HG03575 (cell line): ENCODE measurements at regions not wholly inside any gene's neighbourhood (a gene's known extent, or its start where the extent isn't known, plus 50 kb on each side); places are given as distances from the start of the nearest gene placed in this dataset.

Experiments used
- ATAC-seq: cut with Tn5 transposase; IDR thresholded peaks from one replicate; pipeline ENCODE4 v1.9.1; 2021; ENCODE audit not compliant: unreplicated experiment, insufficient number of reproducible peaks, low FRiP score; ENCODE audit errors: extremely low read depth

GRCh38 chr12:33669349-33669748 lies 229.7 kb upstream of the SYT10 start:
- ATAC-seq: no peak

DNA sequence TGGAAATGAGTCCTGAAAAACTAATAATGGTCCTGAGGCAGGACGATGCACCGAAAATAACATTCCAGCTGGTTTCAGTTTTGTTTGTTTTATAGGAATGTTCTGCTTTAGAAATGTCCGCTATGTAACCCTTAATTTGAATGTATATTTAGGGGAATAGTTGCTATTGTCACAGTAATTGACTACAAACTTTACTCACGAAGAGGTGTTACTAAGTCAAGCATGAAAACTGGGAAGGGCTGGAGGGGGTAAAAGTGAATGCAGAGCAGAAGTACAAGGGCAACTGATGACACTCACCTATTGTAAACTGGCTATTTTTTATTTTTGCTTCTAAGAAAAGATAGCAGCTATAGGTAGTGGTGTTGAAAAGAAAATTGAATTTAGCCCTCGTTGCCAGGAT lies 230.7 kb upstream of the SYT10 start:
- ATAC-seq: no peak

- no peak for ATAC-seq
These were observed 232.1 kb upstream of the SYT10 start for GRCh38 chr12:33671676-33672075.

GRCh38 chr12:33672836-33673577 lies 233.4 kb upstream of the SYT10 start:
- ATAC-seq: no peak

DNA sequence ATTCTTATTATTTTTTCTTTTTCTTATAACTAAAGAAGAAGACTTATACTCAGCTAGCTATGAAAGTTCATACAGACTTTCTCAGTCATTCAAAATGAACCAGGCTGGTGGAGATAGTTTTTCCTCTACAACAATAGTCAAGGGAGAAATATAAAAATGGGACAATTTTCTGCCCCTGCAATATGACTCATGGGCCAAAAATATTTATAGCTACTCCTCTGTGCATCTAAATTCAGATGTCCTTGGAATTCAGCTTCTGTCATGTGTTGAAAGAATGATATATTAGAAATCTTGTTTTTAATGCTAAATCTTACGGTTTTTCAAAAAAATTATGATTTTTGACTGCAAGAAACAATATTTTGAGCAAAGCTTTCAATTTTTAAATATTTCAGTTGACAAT lies 237.2 kb upstream of the SYT10 start:
- no peak for ATAC-seq

DNA sequence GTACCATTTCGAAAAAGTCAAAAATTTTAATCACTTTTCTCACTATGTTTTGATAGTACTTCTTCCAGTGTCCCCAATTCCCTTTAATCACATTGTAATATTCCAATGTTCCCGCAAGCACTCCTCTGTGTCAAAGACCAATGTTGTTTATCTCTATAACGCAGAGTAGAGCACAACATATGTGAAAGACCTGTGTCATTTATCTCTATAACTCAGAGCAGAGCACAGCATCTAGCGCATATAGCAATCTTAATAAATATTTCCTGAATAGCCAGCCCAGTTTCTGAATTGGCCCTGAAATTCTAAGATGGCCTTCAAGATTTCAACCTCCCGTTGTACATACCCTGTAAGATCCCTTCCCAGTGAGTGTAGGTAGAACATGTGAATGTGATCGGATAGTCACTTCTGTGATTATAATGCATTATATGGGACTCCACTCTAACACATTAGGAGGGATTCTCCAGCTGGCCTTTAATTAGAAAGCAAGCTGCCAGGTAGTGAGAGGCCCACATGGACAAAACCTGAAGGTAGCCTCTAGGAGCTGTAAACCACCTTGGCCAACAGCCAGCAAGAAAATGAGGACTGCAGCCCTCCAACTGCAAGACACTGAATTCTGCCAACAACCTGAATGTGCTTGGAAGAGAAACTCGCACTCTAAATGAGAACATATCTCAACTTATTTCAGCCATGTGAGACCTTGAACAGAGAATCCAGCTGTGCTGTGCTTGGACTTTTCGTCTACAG lies 238.8 kb upstream of the SYT10 start:
- ATAC-seq: no peak

- no peak for ATAC-seq
These were observed 250.9 kb upstream of the SYT10 start for GRCh38 chr12:33690562-33690961.

GRCh38 chr12:33703221-33703620 lies 263.6 kb upstream of the SYT10 start:
- ATAC-seq: no peak

- ATAC-seq: no peak
These were observed 267.3 kb upstream of the SYT10 start for GRCh38 chr12:33706927-33707326.

GRCh38 chr12:33708935-33709334 lies 269.3 kb upstream of the SYT10 start:
- no peak for ATAC-seq

DNA sequence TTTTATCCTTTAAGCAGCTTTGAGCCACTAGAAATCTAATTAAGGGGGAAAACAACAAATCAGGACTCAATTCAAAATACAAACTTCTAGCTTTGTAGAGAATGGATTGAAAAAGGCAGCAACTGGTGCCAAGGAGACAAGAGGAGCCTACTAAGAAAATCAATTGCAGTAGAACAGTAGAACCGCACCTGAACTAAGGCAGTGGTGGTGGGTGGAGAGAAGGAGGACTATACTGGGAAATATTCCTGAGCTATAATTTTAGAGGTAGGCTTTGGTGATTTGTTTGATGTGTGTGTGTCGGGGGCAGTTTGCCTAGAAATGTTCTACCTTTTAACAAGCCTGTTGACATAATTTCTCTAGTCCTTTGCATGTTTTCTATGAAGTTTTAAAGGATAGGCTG lies 270.9 kb upstream of the SYT10 start:
- no peak for ATAC-seq

DNA sequence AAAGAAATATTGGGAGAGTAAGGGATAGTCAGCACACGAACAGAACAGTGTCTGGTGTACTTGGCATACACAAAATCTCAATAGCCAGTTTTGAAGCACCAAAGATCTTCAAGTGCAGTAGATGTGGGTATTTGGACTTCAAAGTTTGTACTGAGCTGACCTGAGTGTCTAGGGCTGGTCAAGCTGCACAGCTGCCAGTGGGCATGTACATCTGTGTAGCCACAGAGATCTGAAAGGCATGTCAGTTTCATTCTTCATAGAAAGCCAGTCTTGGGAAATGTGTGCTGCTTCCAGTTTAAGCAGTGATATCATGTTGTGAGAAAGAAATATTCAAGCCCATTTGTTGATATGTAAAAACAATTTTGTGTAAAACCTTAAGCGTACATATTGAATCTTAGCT lies 279.0 kb upstream of the SYT10 start:
- no peak for ATAC-seq

GRCh38 chr12:33721561-33721960 lies 281.9 kb upstream of the SYT10 start:
- no peak for ATAC-seq

DNA sequence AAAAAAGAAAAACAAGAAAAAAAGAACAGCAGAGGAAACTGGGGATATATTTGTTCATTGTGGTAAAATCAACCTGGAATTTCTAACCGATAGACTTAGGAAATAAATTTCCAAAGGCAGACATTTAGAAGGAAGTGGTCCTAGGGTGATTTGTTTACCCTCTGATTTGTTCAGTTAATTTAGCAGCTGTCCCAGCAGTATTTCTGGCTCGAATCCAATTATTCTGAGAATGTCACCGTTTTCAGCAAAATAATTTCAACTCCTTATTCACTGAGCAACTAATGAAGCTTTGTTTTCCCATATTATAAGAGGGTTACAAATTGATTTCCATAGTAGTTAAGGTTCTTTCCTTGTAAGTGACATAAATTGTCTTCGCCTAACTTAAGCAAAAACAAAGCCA lies 285.2 kb upstream of the SYT10 start:
- no peak for ATAC-seq

DNA sequence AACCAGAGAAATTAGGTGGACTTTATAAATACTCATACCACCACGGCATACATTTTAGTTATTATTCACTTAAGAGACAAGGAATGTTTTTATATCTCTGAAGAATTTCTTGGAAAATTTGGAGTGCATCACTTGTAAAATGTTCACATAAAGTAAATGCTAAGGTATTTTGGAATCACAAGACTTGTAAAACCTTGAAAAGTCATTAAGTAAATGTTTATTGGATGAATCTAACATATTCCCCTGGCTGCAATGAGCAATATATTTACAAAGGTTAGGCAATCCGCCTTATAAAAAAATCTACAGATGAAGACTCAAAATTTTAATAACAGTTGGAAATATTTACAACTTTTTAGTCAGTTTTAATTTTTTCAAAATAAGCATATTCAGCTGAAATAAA lies 287.4 kb upstream of the ALG10 start:
- ATAC-seq: no peak

- no peak for ATAC-seq
These were observed 269.4 kb upstream of the ALG10 start for GRCh38 chr12:33752854-33753253.

GRCh38 chr12:33757701-33758100 lies 264.6 kb upstream of the ALG10 start:
- ATAC-seq: no peak

- ATAC-seq: no peak
These were observed 263.0 kb upstream of the ALG10 start for GRCh38 chr12:33759279-33759678.

DNA sequence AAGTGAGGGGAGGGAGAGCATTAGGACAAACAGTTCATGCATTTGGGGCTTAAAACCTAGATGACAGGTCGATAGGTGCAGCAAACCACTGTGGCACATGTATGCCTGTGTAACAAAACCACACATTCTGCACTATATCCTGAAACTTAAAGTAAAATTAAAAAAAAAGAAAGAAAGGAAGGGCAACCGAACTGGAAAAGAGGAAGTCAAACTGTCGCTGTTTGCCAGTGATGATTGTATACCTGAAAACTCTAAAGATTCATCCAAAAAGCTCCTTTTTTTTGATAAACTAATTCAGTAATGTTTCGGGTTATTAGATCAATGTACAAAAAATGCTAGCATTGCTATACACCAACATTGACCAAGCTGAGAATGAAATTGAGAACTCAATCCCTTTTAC lies 259.0 kb upstream of the ALG10 start:
- ATAC-seq: no peak

- no peak for ATAC-seq
These were observed 251.6 kb upstream of the ALG10 start for GRCh38 chr12:33770652-33771051.

DNA sequence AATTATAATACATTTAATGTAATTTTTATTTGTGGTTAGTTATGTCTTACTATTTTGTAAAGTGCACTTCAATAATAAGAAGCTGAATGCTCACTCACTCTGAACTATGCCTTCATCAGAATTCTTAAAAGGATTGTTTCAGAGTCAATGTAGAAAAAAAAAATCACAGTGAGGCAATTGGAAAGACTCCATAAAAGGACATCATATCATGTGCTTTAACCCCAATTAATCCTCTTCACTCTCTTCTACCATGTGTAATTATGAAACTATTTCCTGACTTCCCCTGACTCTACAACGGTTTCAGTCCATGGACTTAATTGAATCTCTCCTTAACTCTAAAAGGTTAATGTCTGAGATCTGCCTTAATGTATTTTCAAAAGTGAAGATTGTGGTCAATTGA lies 250.4 kb upstream of the ALG10 start:
- ATAC-seq: no peak
